ENCODE measurements at regions not wholly inside any gene's neighbourhood (a gene's known extent, or its start where the extent isn't known, plus 50 kb on each side); places are given as distances from the start of the nearest gene placed in this dataset.
"Not testable (repeated sequence)": the region's sequence is repeated elsewhere in the genome, so short reads cannot be mapped to it uniquely, and the experiment has no call there.

DNA sequence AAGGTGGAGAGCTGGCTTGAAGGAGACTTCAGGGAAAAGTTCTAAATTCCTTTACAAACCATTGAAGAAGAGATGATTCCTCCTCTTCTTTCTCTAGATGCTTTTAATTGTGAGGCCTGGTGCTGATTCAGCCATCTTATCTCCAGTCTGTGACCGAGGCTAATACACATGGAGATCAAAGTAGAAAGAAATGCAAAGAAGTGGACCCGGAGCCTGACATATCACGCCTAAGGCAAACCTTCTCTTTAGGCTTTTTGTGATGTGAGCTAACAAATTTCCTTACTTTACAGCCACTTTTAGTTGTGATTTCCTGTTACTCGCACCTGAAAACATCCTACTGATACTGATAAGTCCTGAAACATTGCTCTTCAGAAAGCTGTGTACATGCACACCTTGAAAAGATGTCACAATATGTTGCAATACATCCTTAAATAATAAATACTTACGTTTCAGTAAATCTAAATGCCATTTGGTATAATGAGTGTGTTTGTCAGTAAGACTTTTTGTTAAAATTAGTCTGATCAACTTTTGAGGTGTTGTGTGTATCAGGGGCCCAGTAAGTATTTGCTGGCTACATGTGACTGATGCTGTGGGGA lies 192.4 kb downstream of the BAMBI start:
- no peak for DNase-seq

GRCh38 chr10:28871665-28872064 lies 194.3 kb downstream of the BAMBI start:
- DNase-seq, result no peak

GRCh38 chr10:28872587-28873165 lies 195.4 kb downstream of the BAMBI start:
- no peak for DNase-seq

GRCh38 chr10:28873540-28873939 lies 196.2 kb downstream of the BAMBI start:
- DNase-seq, result no peak

DNA sequence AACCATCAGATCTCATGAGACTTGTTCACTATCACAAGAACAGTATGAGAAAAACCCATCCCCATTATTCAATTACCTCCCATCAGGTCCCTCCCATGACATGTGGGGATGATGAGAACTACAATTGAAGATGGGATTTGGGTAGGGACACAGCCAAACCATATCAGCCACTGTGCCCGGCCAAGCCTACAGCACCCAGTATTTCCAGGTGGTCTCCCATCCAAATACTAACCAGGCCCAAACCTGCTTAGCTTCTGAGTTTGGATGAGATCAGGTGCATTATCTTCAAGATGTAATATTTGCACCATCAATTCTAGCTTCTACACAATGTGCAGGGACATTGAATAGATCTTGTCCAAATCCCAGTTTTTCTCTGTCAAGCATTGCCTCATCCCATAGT lies 196.9 kb downstream of the BAMBI start:
- DNase-seq, result no peak

GRCh38 chr10:28875549-28876081 lies 198.3 kb downstream of the BAMBI start:
- no peak for DNase-seq

DNA sequence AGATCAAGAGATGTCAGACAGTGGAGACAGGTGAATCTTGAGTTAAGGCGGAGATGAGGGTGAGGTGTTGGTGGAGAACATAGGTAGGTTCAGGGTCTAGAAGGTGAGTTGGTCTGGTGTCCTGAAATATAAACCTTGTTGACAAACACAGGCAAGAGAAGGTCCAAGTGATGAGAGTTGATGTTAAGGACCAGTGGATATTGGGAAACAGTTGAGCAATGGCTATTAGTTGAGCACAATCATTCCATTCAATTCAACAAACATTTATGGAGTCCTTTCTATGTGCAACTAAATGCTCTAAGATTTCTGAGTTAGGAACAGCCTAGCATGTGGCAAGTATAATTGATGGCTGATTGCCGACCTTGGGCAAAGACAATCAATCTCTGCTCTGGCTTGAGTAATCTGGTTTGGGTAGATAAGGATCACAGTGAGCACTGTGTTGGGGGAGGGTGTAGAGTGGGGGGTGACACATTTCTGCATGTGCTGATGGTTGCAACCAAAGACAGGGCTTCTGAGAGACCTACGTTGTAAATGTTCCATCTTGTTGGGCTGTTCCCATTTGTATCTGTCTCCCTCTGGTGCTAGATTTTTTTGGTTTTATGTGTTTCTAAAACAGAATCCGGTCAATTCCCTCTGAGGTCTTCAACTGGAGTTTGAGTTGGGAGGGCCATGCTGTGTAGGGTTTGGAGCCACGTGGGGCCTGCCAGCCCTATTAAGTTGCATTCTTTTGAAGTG lies 201.1 kb downstream of the BAMBI start:
- DNase-seq, result no peak

DNA sequence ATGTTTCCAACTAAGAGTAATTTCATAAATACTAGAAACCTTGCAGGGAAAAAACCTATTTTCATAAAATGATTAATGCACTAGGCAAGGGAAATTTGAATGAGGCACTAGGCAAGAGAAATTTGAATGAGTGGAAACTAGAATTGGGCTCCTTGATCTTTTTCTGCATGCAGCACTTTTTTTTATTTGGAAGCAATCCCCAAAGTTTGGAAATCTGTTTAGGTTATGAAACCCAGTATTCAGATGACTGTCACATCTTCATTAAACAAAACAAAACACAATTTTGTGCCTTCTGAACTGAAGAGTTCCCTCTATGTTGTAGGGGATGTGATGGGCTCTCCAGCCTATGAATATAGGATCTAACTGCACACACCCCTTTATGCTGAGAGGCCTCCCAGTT lies 201.9 kb downstream of the BAMBI start:
- DNase-seq, result no peak

- no peak for DNase-seq
Measured at GRCh38 chr10:28879875-28880682, 202.8 kb downstream of the BAMBI start.

DNA sequence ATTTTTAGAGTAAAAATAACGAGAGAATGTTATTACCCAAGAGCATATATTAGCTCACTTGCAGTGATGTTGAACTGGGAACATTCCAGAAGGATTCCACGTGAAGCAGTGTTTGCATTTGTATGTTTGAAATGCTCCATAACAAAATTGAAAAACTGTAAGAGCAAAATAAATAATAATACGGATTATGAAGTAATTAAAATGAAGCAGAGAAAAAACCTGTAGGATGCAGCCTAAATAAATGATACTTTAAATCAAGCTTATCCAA lies 203.3 kb downstream of the BAMBI start:
- DNase-seq, result no peak

DNA sequence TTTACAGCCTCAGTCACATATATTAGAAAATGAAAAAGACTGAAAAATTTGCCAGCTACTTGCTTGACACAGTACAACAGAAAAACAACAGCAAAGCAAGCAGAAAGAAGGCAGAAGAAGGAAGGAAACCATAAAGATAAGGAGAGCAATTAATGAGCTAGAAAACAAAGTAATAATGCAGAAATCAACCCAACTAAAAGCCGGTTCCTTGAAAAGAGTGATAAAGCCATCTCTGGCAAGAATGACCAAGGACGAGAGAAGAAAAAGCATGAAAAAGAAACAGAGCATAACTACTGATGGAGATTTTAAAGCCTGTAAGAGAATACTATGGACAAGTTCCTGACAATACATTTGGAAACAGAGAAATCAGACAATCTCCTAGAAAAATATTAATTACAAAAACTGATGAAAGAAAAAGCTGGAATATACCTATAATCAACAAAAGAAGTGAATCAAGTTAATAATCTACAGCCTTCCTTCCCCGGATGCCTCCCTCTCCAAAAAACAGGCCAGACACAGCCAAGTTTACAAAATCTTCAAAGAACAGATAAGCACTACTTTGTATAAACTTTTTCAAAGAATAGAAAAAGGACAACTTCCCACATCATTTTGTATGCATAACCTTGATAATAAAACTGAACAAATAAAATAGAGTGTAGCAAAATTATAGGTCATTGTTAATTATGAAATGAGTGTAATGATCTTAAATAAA lies 204.0 kb downstream of the BAMBI start:
- DNase-seq, result no peak

- no peak for DNase-seq
Measured at GRCh38 chr10:28883741-28884423, 206.6 kb downstream of the BAMBI start.

DNA sequence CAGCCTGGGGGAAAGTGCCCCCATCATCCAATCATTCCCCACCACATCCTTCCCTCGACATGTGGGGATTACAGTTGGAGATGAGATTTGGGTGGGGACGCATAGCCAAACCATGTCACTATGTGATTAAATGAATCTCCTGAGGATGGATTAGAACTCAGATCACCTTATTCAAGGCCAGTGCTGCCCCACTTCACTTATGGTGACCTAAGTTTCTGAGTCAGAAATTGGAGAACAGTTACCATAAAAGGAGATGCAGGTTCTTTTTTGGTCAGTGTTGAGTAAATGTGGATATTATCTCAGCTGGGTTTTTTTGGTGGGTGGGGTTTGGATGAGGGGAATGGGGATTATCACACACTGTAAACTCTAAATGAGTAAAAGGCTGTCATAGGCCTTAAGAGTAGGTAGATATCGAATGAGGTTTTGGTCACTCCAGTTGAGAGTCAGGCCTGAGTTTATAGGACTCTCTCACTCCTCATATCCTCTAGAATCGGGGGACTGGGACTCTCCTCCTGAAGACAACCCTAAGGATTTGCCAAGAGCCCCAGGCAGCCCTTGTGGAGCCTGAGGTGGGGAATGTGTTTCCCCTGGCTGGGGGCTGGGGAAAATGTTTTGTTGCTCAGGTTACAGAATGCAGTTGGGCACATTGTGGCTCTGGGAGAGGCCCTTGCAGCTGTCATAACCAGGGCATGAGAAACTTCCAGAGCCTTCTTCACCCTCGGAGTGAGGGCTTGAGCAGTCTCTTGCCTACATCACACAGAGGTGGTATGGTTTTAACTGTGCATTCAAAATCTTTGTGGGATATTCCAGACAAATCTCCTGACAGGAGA lies 213.0 kb downstream of the BAMBI start:
- no peak for DNase-seq

- no peak for DNase-seq
Measured at GRCh38 chr10:28891058-28891713, 213.9 kb downstream of the BAMBI start.

GRCh38 chr10:28892818-28893547 lies 215.7 kb downstream of the BAMBI start:
- DNase-seq, result no peak

GRCh38 chr10:28894146-28894545 lies 216.8 kb downstream of the BAMBI start:
- no peak for DNase-seq

- DNase-seq, result not testable (repeated sequence)
Measured at GRCh38 chr10:28895671-28896070, 218.3 kb downstream of the BAMBI start.

DNA sequence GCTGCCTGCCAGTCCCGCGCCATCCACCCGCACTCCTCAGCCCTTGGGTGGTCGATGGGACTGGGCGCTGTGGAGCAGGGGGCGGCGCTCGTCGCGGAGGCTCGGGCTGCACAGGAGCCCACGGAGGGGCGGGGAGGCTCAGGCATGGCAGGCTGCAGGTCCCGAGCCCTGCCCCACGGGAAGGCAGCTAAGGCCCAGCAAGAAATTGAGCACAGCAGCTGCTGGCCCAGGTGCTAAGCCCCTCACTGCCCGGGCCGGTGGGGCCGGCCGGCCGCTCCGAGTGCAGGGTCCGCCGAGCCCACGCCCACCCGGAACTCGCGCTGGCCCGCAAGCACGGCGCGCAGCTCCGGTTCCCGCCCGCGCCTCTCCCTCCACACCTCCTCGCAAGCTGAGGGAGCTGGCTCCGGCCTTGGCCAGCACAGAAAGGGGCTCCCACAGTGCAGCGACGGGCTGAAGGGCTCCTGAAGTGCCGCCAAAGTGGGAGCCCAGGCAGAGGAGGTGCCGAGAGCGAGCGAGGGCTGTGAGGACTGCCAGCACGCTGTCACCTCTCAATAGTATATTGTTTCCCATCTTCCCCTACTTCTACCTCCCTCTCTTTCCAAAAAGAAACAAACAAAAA lies 219.6 kb downstream of the BAMBI start:
- DNase-seq, result not testable (repeated sequence)

GRCh38 chr10:28897617-28898464 lies 220.5 kb downstream of the BAMBI start:
- DNase-seq, result no peak
